ENCODE measurements at regions not wholly inside any gene's neighbourhood (a gene's known extent, or its start where the extent isn't known, plus 50 kb on each side); places are given as distances from the start of the nearest gene placed in this dataset.
A peak's percentile ranks its signal among the peaks of the same experiment; 100 is the strongest.

- in situ Hi-C loops (cut with MboI) = no loop called here
- BruUV-seq (replicated peaks) = no TSS peak
- FAIRE-seq (no peak), DNase-seq (ENCODE audit: low read depth, low spot score) (peak; percentile 13), ATAC-seq (peak; percentile 86)
- ChIA-PET SMC1A (ENCODE audit: uncharacterized antibody, unreplicated experiment) (interaction anchor here (0.7 kb wide), 1 partner anchor 397 kb away, joined by 3 read pairs; no protein-coding TSS in a partner anchor), CTCF (interaction anchor here (1.2 kb wide), 1 partner anchor 50 kb away, joined by 3 read pairs; no protein-coding TSS in a partner anchor), RAD21 (ENCODE audit: unreplicated experiment) (no interaction called here), POLR2A (no interaction called here)
- Histone ChIP-seq H4K20me1 (ENCODE audit: control insufficient read depth, insufficient read depth) (no peaks in the 10 kb centered on the region), H3K9me3 (replicated peaks; ENCODE audit: control insufficient read depth, insufficient read depth, low read length) (no peaks in the 10 kb centered on the region; the same call in 2 of the 3 replicates), H3K4me2 (ENCODE audit: control insufficient read depth, insufficient read depth) (no peak overlapping the region), H3K27me3 (replicated peaks in 1 of 2; ENCODE audit: control insufficient read depth in 2 of 2, insufficient read depth in 2 of 2, low read length in 1 of 2) (peaks cover 0 to 2% of the 10 kb centered on the region in 2 experiments; a peak in 1 of 4 replicates), H3K27ac (ENCODE audit: control insufficient read depth, insufficient read depth) (no peak overlapping the region), H3K79me2 (ENCODE audit: control insufficient read depth, insufficient read depth, low read length) (no peaks in the 10 kb centered on the region), H3K4me1 (ENCODE audit: control insufficient read depth, insufficient read depth, low read length) (no peaks in the 10 kb centered on the region), H3K36me3 (ENCODE audit: control insufficient read depth in 2 of 2, insufficient read depth in 2 of 2, low read length in 1 of 2) (no peaks in the 10 kb centered on the region), H3K9ac (ENCODE audit: control insufficient read depth, insufficient read depth, low read length) (no peak overlapping the region), H2AFZ (ENCODE audit: control insufficient read depth, low read depth, low read length) (no peak overlapping the region), H3K4me3 (no peak overlapping the region)
- intact Hi-C loops (cut with micrococcal nuclease; ENCODE audit: unreplicated experiment) = no loop called here
- TF ChIP-seq BHLHE40 (IDR thresholded peaks at IDR 0.05; ENCODE audit: borderline replicate concordance in 1 of 2, low read depth in 2 of 2, low read length in 1 of 2) (no peak), PAX5 (IDR thresholded peaks at IDR 0.05; ENCODE audit: borderline replicate concordance, low read depth, low read length) (no peak), POLR2AphosphoS2 (IDR thresholded peaks at IDR 0.05; ENCODE audit: low read depth, low read length) (no peak), JUNB (IDR thresholded peaks at IDR 0.05) (peak; percentile 44; the same call in 1 of the 2 replicates), SIN3A (IDR thresholded peaks at IDR 0.05; ENCODE audit: low read depth, low read length) (no peak), IKZF2 (IDR thresholded peaks at IDR 0.05) (0 out of 4 replicates have a peak, but pooled peaks of 1 of the 2 experiments have one; percentile 11), RUNX3 (IDR thresholded peaks at IDR 0.05; ENCODE audit: low read length) (peak; percentile 84)
- WGBS (ENCODE audit: insufficient coverage, insufficient replicate concordance, low lambda C conversion rate, missing lambda C conversion rate) = 48% methylated on average over 4 of the region's 4 CpGs
Measured at GRCh38 chr6:17015144-17015543, 86.7 kb upstream of the STMND1 start.

GRCh38 chr6:17013701-17014100, 88.1 kb upstream of the STMND1 start:
- no peak for ATAC-seq
- Histone ChIP-seq H4K20me1 (ENCODE audit: control insufficient read depth, insufficient read depth) (no peaks in the 10 kb centered on the region), H3K27ac (ENCODE audit: control insufficient read depth, insufficient read depth) (no peak overlapping the region), H3K79me2 (ENCODE audit: control insufficient read depth, insufficient read depth, low read length) (no peaks in the 10 kb centered on the region), H3K36me3 (ENCODE audit: control insufficient read depth in 2 of 2, insufficient read depth in 2 of 2, low read length in 1 of 2) (no peaks in the 10 kb centered on the region), H2AFZ (ENCODE audit: control insufficient read depth, low read depth, low read length) (no peak overlapping the region), H3K9me3 (replicated peaks; ENCODE audit: control insufficient read depth, insufficient read depth, low read length) (no peaks in the 10 kb centered on the region; the same call in 2 of the 3 replicates), H3K4me2 (ENCODE audit: control insufficient read depth, insufficient read depth) (no peak overlapping the region), H3K4me3 (no peak overlapping the region), H3K27me3 (replicated peaks in 1 of 2; ENCODE audit: control insufficient read depth in 2 of 2, insufficient read depth in 2 of 2, low read length in 1 of 2) (peaks cover 0 to 2% of the 10 kb centered on the region in 2 experiments; a peak in 1 of 4 replicates), H3K4me1 (ENCODE audit: control insufficient read depth, insufficient read depth, low read length) (no peaks in the 10 kb centered on the region), H3K9ac (ENCODE audit: control insufficient read depth, insufficient read depth, low read length) (no peak overlapping the region)
- CTCF ChIA-PET = no interaction called here
- POLR2A ChIA-PET = no interaction called here
- BruUV-seq (replicated peaks) = no TSS peak
- RAD21 ChIA-PET (ENCODE audit: unreplicated experiment) = interaction anchor here (0.6 kb wide), 1 partner anchor 570 kb away, joined by 3 read pairs; no protein-coding TSS in a partner anchor
- SMC1A ChIA-PET (ENCODE audit: uncharacterized antibody, unreplicated experiment) = no interaction called here
- no peak for FAIRE-seq
- WGBS (ENCODE audit: insufficient coverage, insufficient replicate concordance, low lambda C conversion rate, missing lambda C conversion rate) = 32% methylated on average over 4 of the region's 4 CpGs
- in situ Hi-C loops (cut with MboI) (no loop called here), intact Hi-C loops (cut with micrococcal nuclease; ENCODE audit: unreplicated experiment) (no loop called here)
- no peak for DNase-seq (ENCODE audit: low read depth, low spot score)
- TF ChIP-seq HCFC1 (IDR thresholded peaks at IDR 0.05; ENCODE audit: low read length) (no peak), NR2C1 (IDR thresholded peaks at IDR 0.05) (no peak), USF2 (IDR thresholded peaks at IDR 0.05; ENCODE audit: borderline replicate concordance, low read depth, low read length) (no peak), SREBF2 (IDR thresholded peaks at IDR 0.05; ENCODE audit: low read length) (no peak), DPF2 (IDR thresholded peaks at IDR 0.05) (no peak), STAT3 (IDR thresholded peaks at IDR 0.05; ENCODE audit: low read depth, low read length) (no peak), SMAD5 (IDR thresholded peaks at IDR 0.05; ENCODE audit: low read depth) (no peak), E4F1 (IDR thresholded peaks at IDR 0.05; ENCODE audit: borderline replicate concordance, partially characterized antibody) (no peak), KLF5 (IDR thresholded peaks at IDR 0.05; ENCODE audit: partially characterized antibody) (no peak), TAF1 (IDR thresholded peaks at IDR 0.05; ENCODE audit: borderline replicate concordance, low read depth, low read length) (no peak), HDGF (IDR thresholded peaks at IDR 0.05) (no peak)
